ENCODE measurements at regions not wholly inside any gene's neighbourhood (a gene's known extent, or its start where the extent isn't known, plus 50 kb on each side); places are given as distances from the start of the nearest gene placed in this dataset.

- no peak for DNase-seq (ENCODE audit: low read depth)
These were observed 159.7 kb upstream of the SLC1A4 start for GRCh38 chr2:64829525-64829924.

- DNase-seq (ENCODE audit: low read depth), result peak; percentile 93
These were observed 157.8 kb upstream of the SLC1A4 start for GRCh38 chr2:64831134-64831976.

- no peak for DNase-seq (ENCODE audit: low read depth)
These were observed 157.2 kb upstream of the SLC1A4 start for GRCh38 chr2:64831977-64832328.

GRCh38 chr2:64832936-64833335 lies 156.3 kb upstream of the SLC1A4 start:
- peak; percentile 39 for DNase-seq (ENCODE audit: low read depth)

- no peak for DNase-seq (ENCODE audit: low read depth)
These were observed 152.6 kb upstream of the SLC1A4 start for GRCh38 chr2:64836566-64836965.

GRCh38 chr2:64837116-64837731 lies 152.0 kb upstream of the SLC1A4 start:
- DNase-seq (ENCODE audit: low read depth), result peak; percentile 82

- no peak for DNase-seq (ENCODE audit: low read depth)
These were observed 151.1 kb upstream of the SLC1A4 start for GRCh38 chr2:64837925-64838641.

GRCh38 chr2:64838817-64839216 lies 150.4 kb upstream of the SLC1A4 start:
- DNase-seq (ENCODE audit: low read depth), result peak; percentile 70

- DNase-seq (ENCODE audit: low read depth), result no peak
These were observed 149.4 kb upstream of the SLC1A4 start for GRCh38 chr2:64839844-64840243.

GRCh38 chr2:64840426-64840881 lies 148.7 kb upstream of the SLC1A4 start:
- no peak for DNase-seq (ENCODE audit: low read depth)

- no peak for DNase-seq (ENCODE audit: low read depth)
These were observed 147.7 kb upstream of the SLC1A4 start for GRCh38 chr2:64841461-64841860.

GRCh38 chr2:64842030-64842429 lies 147.2 kb upstream of the SLC1A4 start:
- DNase-seq (ENCODE audit: low read depth), result no peak

GRCh38 chr2:64844087-64844486 lies 145.1 kb upstream of the SLC1A4 start:
- no peak for DNase-seq (ENCODE audit: low read depth)

GRCh38 chr2:64845273-64845905 lies 143.8 kb upstream of the SLC1A4 start:
- DNase-seq (ENCODE audit: low read depth), result no peak

- peak; percentile 78 for DNase-seq (ENCODE audit: low read depth)
These were observed 143.0 kb upstream of the SLC1A4 start for GRCh38 chr2:64846177-64846576.

- DNase-seq (ENCODE audit: low read depth), result no peak
These were observed 141.3 kb upstream of the SLC1A4 start for GRCh38 chr2:64847930-64848329.

GRCh38 chr2:64848363-64848762 lies 140.8 kb upstream of the SLC1A4 start:
- DNase-seq (ENCODE audit: low read depth), result no peak

GRCh38 chr2:64848945-64849344 lies 140.3 kb upstream of the SLC1A4 start:
- no peak for DNase-seq (ENCODE audit: low read depth)

GRCh38 chr2:64850642-64851041 lies 138.6 kb upstream of the SLC1A4 start:
- DNase-seq (ENCODE audit: low read depth), result no peak

- no peak for DNase-seq (ENCODE audit: low read depth)
These were observed 136.4 kb upstream of the SLC1A4 start for GRCh38 chr2:64852771-64853241.

GRCh38 chr2:64853306-64853705 lies 135.9 kb upstream of the SLC1A4 start:
- DNase-seq (ENCODE audit: low read depth), result no peak

GRCh38 chr2:64853894-64854293 lies 135.3 kb upstream of the SLC1A4 start:
- DNase-seq (ENCODE audit: low read depth), result no peak

All from iris pigment epithelial cell (primary cell).